CMK (cell line): ENCODE measurements at regions not wholly inside any gene's neighbourhood (a gene's known extent, or its start where the extent isn't known, plus 50 kb on each side); places are given as distances from the start of the nearest gene placed in this dataset.

Source experiments
- DNase-seq: peaks from one replicate; pipeline ENCODE4 v3.0.0-alpha.2; 2010; ENCODE audit warnings: low read depth

- DNase-seq: no peak
Observed at GRCh38 chr4:138085736-138086305, 156.3 kb downstream of the SLC7A11 start.

GRCh38 chr4:138078751-138079520 is 163.2 kb downstream of the SLC7A11 start:
- no peak for DNase-seq

DNA sequence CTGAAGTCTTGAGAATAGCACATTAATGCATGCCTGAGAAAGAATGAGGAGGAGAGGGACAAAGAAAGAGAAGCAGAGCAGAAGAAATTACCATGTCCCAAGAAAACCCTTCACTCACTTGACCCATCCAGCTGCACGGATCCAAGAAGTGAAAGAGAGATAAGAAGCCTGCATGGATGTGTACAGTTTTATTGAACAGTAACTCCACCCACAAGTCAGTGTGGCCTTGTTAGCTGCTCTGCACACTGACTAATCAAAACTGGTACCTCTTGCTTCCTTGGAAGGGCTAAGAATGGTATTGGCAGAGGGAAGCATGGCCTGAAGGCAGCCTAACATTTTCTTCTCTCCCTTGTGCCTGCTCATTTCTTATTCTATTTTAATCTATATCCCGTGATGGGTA is 163.9 kb downstream of the SLC7A11 start:
- DNase-seq: no peak

- no peak for DNase-seq
Observed at GRCh38 chr4:138076561-138076960, 165.6 kb downstream of the SLC7A11 start.

DNA sequence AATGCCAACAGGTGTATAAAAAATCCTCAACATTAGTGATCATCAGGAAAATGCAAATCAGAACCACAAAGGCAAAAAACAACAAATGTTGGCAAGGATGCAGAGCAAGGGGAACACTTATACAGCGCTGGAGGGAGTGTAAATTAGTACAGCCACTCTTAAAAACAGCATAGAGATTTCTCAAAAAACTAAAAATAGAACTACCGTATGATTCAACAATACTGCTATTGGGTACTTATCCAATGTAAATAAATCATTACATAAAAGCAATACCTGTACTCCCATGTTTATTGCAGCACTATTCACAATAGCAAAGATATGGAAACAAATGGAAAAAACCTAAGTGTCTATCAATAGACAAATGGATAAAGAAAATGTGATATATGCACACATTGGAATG is 171.3 kb downstream of the SLC7A11 start:
- no peak for DNase-seq

DNA sequence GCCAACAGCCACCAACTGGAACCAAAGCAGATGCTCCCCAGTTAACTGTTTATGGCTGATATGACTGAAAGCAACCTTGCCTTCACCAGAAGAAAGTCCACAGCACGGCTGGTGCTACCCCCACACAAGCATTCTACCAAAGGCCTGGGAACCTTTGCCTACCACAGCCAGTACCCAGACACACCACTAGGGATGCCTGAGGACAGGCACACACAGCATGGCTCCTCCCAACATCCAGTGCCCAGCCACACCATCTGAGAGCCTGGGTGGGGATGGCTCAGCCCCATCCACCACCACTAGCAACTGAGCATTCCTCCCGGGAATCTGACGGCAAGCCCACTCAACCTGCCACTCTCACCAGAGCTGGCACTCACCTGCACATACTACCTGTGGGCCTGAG is 178.6 kb downstream of the SLC7A11 start:
- no peak for DNase-seq

GRCh38 chr4:138062929-138063328 is 179.2 kb downstream of the SLC7A11 start:
- no peak for DNase-seq

- no peak for DNase-seq
Observed at GRCh38 chr4:138056541-138056940, 185.6 kb downstream of the SLC7A11 start.

DNA sequence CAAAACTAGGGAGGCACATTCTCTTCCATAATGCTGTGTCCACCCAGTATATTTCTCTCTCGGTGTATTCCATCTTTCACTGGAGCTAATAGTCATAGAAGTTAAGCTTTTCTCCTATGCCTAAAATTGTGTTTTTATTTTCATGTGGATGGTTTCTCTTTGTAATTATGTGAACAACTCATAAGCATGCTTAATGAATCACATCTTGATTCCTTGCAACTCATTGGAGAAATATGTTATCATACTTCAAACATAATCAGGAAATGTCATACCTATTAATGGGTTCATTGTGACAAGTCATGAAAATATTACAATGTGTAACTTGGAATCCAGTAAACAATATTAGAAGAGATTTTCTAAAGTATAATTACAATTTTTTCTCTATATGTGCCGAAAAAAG is 186.3 kb downstream of the SLC7A11 start:
- DNase-seq: no peak

DNA sequence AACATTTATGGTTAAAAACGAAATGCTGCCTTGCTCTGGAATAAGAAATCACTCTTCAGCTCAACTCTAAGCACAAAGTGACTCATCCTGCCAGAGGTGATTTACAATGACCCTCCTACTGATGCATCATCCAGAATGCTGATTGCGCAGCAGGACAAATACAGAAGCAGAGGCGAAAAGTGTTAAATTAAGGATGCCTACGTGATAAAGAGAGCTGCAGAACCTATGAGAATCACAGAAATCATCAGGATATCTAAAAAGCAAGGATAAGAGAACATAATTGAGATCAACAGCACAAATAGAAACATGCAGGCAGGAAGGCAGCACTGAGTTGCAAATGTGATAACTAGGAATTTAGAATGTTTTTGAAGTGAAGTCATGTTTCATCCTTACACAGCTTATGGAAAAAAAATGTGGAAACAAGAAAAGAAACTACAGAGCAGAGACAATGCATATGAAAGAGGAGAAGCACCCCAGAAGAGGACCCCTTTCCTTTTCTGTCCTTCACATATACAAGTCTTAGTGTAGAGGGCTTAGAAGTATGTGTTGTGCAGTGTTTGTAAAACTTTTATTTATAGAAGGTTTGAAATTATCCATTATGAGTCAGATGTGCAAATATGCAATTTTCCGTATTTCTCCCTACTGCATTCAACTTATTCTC is 188.4 kb downstream of the SLC7A11 start:
- no peak for DNase-seq

GRCh38 chr4:138052806-138053632 is 189.1 kb downstream of the SLC7A11 start:
- DNase-seq: no peak

DNA sequence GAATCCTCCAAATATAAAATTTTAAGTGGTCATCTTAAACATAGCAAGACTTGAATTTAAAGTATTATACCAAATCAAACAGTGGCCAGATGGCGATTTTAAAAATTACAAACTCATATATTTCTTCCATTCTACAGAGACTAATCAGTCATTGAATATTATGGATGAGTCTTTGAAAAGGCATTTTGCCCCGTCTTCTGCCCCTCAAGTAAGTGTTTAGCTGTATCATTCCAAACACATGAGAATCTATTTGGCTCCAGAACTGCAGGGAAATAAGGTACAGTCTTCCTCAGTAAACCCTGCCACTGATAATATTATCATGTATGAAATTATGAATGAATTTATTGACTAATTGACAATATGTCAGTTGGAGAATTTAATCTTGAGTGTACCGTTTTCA is 191.0 kb downstream of the SLC7A11 start:
- DNase-seq: no peak

GRCh38 chr4:138050601-138051000 is 191.5 kb downstream of the SLC7A11 start:
- DNase-seq: no peak

DNA sequence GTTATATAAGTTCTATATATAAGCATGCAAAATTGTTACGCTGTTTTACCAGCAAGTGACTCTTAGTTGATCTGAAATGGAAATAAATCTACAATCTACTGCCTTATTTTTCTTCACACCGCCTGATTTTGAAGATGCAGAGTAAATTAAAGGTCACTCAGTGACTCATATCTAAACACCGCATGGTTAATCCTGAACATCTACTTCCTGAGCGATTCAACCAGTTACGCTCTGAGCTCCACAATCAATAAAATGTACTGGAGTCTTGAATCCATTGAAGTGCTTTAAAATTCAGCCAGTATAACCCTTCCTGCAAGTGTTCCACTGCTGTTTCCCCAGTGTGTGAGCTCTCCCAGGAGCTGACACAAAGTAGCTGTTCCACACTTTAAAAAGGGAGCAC is 192.8 kb downstream of the SLC7A11 start:
- DNase-seq: no peak

GRCh38 chr4:138047290-138047689 is 194.9 kb downstream of the SLC7A11 start:
- no peak for DNase-seq

- DNase-seq: no peak
Observed at GRCh38 chr4:138045036-138045435, 197.1 kb downstream of the SLC7A11 start.

GRCh38 chr4:138039010-138039409 is 203.1 kb downstream of the SLC7A11 start:
- no peak for DNase-seq

DNA sequence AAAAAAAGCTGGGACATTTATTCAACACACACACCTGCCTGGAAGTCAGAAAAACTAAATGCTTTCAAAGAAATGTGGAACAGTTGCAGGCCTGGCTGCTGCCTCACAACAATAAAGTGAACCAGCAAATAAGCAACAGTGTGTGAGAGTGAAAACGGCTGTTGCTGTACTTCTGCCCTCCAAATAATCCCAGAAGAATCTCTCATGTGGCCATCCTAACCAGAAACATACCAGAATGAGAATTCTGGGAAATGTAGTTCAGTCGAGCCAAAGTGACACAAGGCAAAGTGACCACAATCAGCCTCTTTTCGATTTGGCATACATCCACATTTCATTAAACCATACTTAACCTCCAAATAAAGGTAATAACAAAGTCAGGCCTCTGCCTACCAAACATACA is 204.5 kb downstream of the SLC7A11 start:
- DNase-seq: no peak

DNA sequence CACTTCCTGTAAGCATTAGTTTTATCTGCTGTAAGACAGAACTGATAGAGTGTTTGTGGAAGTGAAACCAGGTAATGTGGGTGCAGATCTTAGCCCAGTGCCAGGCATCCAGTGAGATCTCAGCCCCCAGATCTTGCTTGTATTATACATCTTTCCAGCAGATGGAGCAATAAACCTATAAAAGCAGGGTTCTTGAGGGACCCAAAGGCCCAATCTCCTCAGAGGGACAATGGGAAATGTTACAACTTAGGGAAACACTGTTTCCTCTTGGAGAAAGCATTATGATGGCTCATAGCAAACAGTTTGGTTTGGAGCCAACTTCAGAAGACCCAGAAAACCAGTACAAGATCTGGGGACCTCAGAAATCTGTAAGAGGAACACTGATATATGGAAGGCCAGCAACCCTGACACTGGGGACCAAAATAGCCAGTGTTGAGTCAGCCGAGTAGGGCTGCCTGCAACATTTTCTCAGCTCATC is 206.3 kb downstream of the SLC7A11 start:
- DNase-seq: peak; percentile 4

GRCh38 chr4:138034871-138035270 is 207.3 kb downstream of the SLC7A11 start:
- DNase-seq: no peak

DNA sequence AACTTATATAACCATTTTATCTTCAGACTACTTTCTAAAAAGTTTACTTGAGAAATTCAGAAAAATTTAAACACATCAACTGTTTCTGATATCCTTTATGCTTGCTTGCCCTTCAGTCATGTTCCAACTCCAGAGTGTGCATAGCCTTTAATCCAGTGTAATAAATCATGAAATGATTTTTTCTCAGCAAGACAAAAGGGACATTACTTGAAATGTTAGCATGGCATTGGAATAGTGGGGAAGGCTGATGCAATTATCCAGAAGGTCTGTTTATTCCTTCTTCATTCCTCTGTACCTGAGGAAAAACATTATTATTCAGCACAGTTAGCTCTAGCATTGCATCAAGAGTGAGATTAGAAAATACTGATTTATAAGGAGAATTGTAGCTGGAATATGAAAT is 209.9 kb downstream of the SLC7A11 start:
- no peak for DNase-seq

- no peak for DNase-seq
Observed at GRCh38 chr4:138030375-138030774, 211.8 kb downstream of the SLC7A11 start.
